K562 (cell line): ENCODE measurements at regions not wholly inside any gene's neighbourhood (a gene's known extent, or its start where the extent isn't known, plus 50 kb on each side); places are given as distances from the start of the nearest gene placed in this dataset.

Experiments
- ATAC-seq: fragments of 200-7000 bp; cut with Tn5 transposase; 3 replicates; pipeline ENCODE4 v1.9.1; 2020; ENCODE audit warnings: moderate library complexity
- BruUV-seq: library from RNA; stranded (reverse); fragments of 400-500 nt; replicated peaks from 2 replicates; lab custom pipeline; 2021; lab: Mats Ljungman, UMichigan
- CTCF ChIA-PET: fragments of 300-600 bp; formaldehyde crosslinking; extraction: SDS; loops from one replicate; lab custom pipeline; 2021; ENCODE audit warnings: low intra/inter-chr PET ratio; lab: Yijun Ruan, JAX
- POLR2A ChIA-PET: fragments of 300-600, 350-650 bp; sonication (Branson Sonifier 250); formaldehyde crosslinking; extraction: SDS; loops from one replicate; lab custom pipeline; 2021; ENCODE audit warnings: antibody characterized with exemption, inconsistent platforms; lab: Yijun Ruan, JAX
- DNase-seq, 4 experiments: peaks; one replicate each; pipeline versions ENCODE4 v3.0.0 to v3.0.0-alpha.2; 2011 to 2018; ENCODE audit warnings: low spot score in 3 of 4, mixed read lengths in 3 of 4; ENCODE audit errors: extremely low read depth in 1 of 4
- FAIRE-seq: peaks from 2 replicates; lab custom pipeline; 2011; peaks lifted over from hg19 to GRCh38; lab: Jason Lieb, UNC
- H2AFZ ChIP-seq: 2 replicates; pipeline ENCODE4 v1.6.0; 2011; ENCODE audit warnings: low read depth, low read length, control low read depth, inconsistent platforms
- H3K27ac ChIP-seq: fragments of 200-600 bp; 3 replicates; pipeline ENCODE4 v1.8.0; 2011; ENCODE audit warnings: low read depth, mild to moderate bottlenecking, control low read depth, inconsistent platforms, low read length, moderate library complexity, mixed read lengths; ENCODE audit errors: extremely low read depth
- H3K27me3 ChIP-seq, 2 experiments: fragments of 300-600 bp in 1 of 2; 2 replicates in 1 of 2; 3 replicates in 1 of 2; pipeline versions ENCODE4 v1.6.0 to v1.8.0; 2011; ENCODE audit warnings: inconsistent platforms in 2 of 2, low read length in 2 of 2, mild to moderate bottlenecking in 1 of 2, mixed read lengths in 1 of 2, moderate library complexity in 1 of 2; ENCODE audit not compliant: control insufficient read depth in 2 of 2, insufficient read depth in 2 of 2
- H3K36me3 ChIP-seq: fragments of 300-600 bp; 3 replicates; pipeline ENCODE4 v1.8.0; 2011; ENCODE audit warnings: mild to moderate bottlenecking, low read length, inconsistent platforms; ENCODE audit not compliant: control insufficient read depth, insufficient read depth
- H3K4me1 ChIP-seq, 2 experiments: fragments of 200-600 bp in 1 of 2; replicated peaks in 1 of 2; 2 replicates in 1 of 2; 3 replicates in 1 of 2; pipeline versions ENCODE4 v1.5.1 to v1.8.0; 2011; ENCODE audit warnings: inconsistent platforms in 2 of 2, low read length in 2 of 2, mild to moderate bottlenecking in 1 of 2, mixed read lengths in 1 of 2, moderate library complexity in 1 of 2; ENCODE audit not compliant: control insufficient read depth in 2 of 2, insufficient read depth in 2 of 2
- H3K4me2 ChIP-seq: 2 replicates; pipeline ENCODE4 v1.6.1; 2011; ENCODE audit warnings: low read length, control low read depth, inconsistent platforms, mixed read lengths; ENCODE audit not compliant: insufficient read depth
- H3K4me3 ChIP-seq: fragments of 200-600 bp; sonication (generic), shearing (Covaris generic); 2 replicates; pipeline ENCODE4 v1.5.1; 2016; ENCODE audit warnings: control low read depth, inconsistent platforms
- H3K79me2 ChIP-seq: fragments of 200-600 bp; 3 replicates; pipeline ENCODE4 v1.8.0; 2011; ENCODE audit warnings: low read length, inconsistent platforms; ENCODE audit not compliant: control insufficient read depth, insufficient read depth
- H3K9ac ChIP-seq, 2 experiments: 2 replicates each; pipeline versions ENCODE4 v1.6.0 to v1.6.1; 2011; ENCODE audit warnings: low read depth in 2 of 2, low read length in 2 of 2, control low read depth in 1 of 2, inconsistent platforms in 1 of 2, mild to moderate bottlenecking in 1 of 2, mixed read lengths in 1 of 2; ENCODE audit not compliant: insufficient read depth in 1 of 2
- H3K9me1 ChIP-seq: one replicate; pipeline ENCODE4 v1.6.0; 2011; ENCODE audit warnings: inconsistent platforms, mild to moderate bottlenecking, low read length, moderate library complexity; ENCODE audit not compliant: control insufficient read depth, insufficient read depth
- H3K9me3 ChIP-seq: replicated peaks from 2 replicates; pipeline ENCODE4 v1.5.1; 2011; ENCODE audit warnings: low read depth, low read length, inconsistent platforms; ENCODE audit not compliant: control insufficient read depth, insufficient read depth
- H4K20me1 ChIP-seq: replicated peaks from 2 replicates; pipeline ENCODE4 v1.6.1; 2011; ENCODE audit warnings: low read length, inconsistent platforms, mixed read lengths; ENCODE audit not compliant: control insufficient read depth, insufficient read depth
- FOXA1 ChIP-seq: fragments of 450-650 bp; IDR thresholded peaks from 2 replicates; pipeline ENCODE4 v1.6.1; 2016; ENCODE audit warnings: mild to moderate bottlenecking, borderline replicate concordance
- GATAD2A ChIP-seq: fragments of 450-650 bp; IDR thresholded peaks from 2 replicates; pipeline ENCODE4 v1.6.1; 2017
- HOXB6 ChIP-seq: fragments of 250-450 bp; sonication (Bioruptor Pico); IDR thresholded peaks from 2 replicates; pipeline ENCODE4 v1.5.1; 2022; ENCODE audit warnings: mild to moderate bottlenecking, borderline replicate concordance
- MXI1 ChIP-seq: IDR thresholded peaks from 2 replicates; pipeline ENCODE4 v1.6.1; 2011; ENCODE audit warnings: low read depth, mild to moderate bottlenecking, improper control_type of control experiment, low read length
- SLC30A9 ChIP-seq: fragments of 250-450 bp; sonication (Bioruptor Pico); IDR thresholded peaks from 2 replicates; pipeline ENCODE4 v1.8.0; 2022; ENCODE audit warnings: mild to moderate bottlenecking, moderate library complexity
- WGBS: fragments of 100-300 bp; shearing (Covaris generic); methylation state at CpG from one replicate; pipeline ENCODE4 v1.1.6; 2016; ENCODE audit warnings: low coverage, mixed read lengths; ENCODE audit not compliant: insufficient coverage; ENCODE audit errors: missing lambda C conversion rate; 5-methylcytosine and 5-hydroxymethylcytosine counted together
- in situ Hi-C: fragments of 300-500 bp; cut with MboI; formaldehyde crosslinking; loops from 4 replicates; pipeline ENCODE4 v1.15.0; 2018; ENCODE audit warnings: inconsistent platforms, mixed read lengths
- intact Hi-C: fragments of 100-400 bp; cut with micrococcal nuclease; formaldehyde crosslinking; loops from 2 replicates; pipeline ENCODE4 v1.14.2; 2022
- TF ChIP-seq, protein P1 (sequence below): fragments of 450-650 bp; IDR thresholded peaks from 2 replicates; pipeline ENCODE4 v1.6.1; 2017; ENCODE audit warnings: antibody characterized with exemption, mild to moderate bottlenecking

GRCh38 chr9:115525111-115526058 lies 407.4 kb upstream of the TNC start:
- no peaks in the 10 kb centered on the region for H3K4me1 ChIP-seq
- BruUV-seq, result no TSS peak
- POLR2A ChIA-PET, result no interaction called here
- FAIRE-seq, result no peak
- H3K27me3 ChIP-seq, result no peaks in the 10 kb centered on the region
- no peak overlapping the region for H3K4me2 ChIP-seq
- intact Hi-C loops (no loop called here), in situ Hi-C loops (no loop called here)
- H3K9me3 ChIP-seq, result no peaks in the 10 kb centered on the region
- CTCF ChIA-PET, result no interaction called here
- H3K79me2 ChIP-seq, result no peaks in the 10 kb centered on the region
- H3K4me3 ChIP-seq, result no peak overlapping the region
- no peaks in the 10 kb centered on the region for H4K20me1 ChIP-seq
- no peak for ATAC-seq
- H3K27ac ChIP-seq, result no peak overlapping the region
- H3K9me1 ChIP-seq, result no peaks in the 10 kb centered on the region
- no peak for DNase-seq
- H3K9ac ChIP-seq, result no peak overlapping the region
- no peak overlapping the region for H2AFZ ChIP-seq
- 0% methylated on average over 7 of the region's 7 CpGs for WGBS
- TF ChIP-seq HOXB6 (CRISPR knock-in tag), result no peak
- TF ChIP-seq, protein P1, sequence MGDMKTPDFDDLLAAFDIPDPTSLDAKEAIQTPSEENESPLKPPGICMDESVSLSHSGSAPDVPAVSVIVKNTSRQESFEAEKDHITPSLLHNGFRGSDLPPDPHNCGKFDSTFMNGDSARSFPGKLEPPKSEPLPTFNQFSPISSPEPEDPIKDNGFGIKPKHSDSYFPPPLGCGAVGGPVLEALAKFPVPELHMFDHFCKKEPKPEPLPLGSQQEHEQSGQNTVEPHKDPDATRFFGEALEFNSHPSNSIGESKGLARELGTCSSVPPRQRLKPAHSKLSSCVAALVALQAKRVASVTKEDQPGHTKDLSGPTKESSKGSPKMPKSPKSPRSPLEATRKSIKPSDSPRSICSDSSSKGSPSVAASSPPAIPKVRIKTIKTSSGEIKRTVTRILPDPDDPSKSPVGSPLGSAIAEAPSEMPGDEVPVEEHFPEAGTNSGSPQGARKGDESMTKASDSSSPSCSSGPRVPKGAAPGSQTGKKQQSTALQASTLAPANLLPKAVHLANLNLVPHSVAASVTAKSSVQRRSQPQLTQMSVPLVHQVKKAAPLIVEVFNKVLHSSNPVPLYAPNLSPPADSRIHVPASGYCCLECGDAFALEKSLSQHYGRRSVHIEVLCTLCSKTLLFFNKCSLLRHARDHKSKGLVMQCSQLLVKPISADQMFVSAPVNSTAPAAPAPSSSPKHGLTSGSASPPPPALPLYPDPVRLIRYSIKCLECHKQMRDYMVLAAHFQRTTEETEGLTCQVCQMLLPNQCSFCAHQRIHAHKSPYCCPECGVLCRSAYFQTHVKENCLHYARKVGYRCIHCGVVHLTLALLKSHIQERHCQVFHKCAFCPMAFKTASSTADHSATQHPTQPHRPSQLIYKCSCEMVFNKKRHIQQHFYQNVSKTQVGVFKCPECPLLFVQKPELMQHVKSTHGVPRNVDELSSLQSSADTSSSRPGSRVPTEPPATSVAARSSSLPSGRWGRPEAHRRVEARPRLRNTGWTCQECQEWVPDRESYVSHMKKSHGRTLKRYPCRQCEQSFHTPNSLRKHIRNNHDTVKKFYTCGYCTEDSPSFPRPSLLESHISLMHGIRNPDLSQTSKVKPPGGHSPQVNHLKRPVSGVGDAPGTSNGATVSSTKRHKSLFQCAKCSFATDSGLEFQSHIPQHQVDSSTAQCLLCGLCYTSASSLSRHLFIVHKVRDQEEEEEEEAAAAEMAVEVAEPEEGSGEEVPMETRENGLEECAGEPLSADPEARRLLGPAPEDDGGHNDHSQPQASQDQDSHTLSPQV, result no peak
- no peak for TF ChIP-seq GATAD2A
- no peak for TF ChIP-seq MXI1
- TF ChIP-seq FOXA1, result no peak
- no peak for TF ChIP-seq SLC30A9 (CRISPR knock-in tag)
- TF ChIP-seq, all 486 proteins: peak for 0
- no peaks in the 10 kb centered on the region for H3K36me3 ChIP-seq
